GM06990 (cell line): ENCODE measurements at regions not wholly inside any gene's neighbourhood (a gene's known extent, or its start where the extent isn't known, plus 50 kb on each side); places are given as distances from the start of the nearest gene placed in this dataset.

Source experiments
- DNase-seq: peaks from one replicate; pipeline ENCODE4 v3.0.0-alpha.2; 2011; ENCODE audit not compliant: insufficient read length; ENCODE audit errors: extremely low read depth
- H3K27me3 ChIP-seq: replicated peaks from 2 replicates; pipeline ENCODE4 v1.6.0; 2011; ENCODE audit warnings: low read length; ENCODE audit not compliant: control insufficient read depth, insufficient read depth
- H3K36me3 ChIP-seq: 2 replicates; pipeline ENCODE4 v1.5.1; 2011; ENCODE audit warnings: low read length; ENCODE audit not compliant: control insufficient read depth, insufficient read depth
- H3K4me3 ChIP-seq: replicated peaks from 2 replicates; pipeline ENCODE4 v1.5.1; 2011; ENCODE audit warnings: low read depth, mild to moderate bottlenecking, control low read depth, low read length
- CTCF ChIP-seq: IDR thresholded peaks from 2 replicates; pipeline ENCODE4 v1.5.1; 2011; ENCODE audit warnings: low read length, control low read depth, mild to moderate bottlenecking, inconsistent platforms; ENCODE audit not compliant: insufficient read depth, poor library complexity, severe bottlenecking

- no peaks in the 10 kb centered on the region for H3K36me3 ChIP-seq
- no peak for TF ChIP-seq CTCF
- H3K27me3 ChIP-seq, result no peaks in the 10 kb centered on the region; the same call in none of the 2 replicates
- H3K4me3 ChIP-seq, result no peak overlapping the region
- DNase-seq, result no peak
These were observed 73.9 kb downstream of the TEX29 start for GRCh38 chr13:111394211-111394922.

GRCh38 chr13:111395511-111396393 lies 75.3 kb downstream of the TEX29 start:
- DNase-seq, result no peak
- TF ChIP-seq CTCF, result no peak
- Histone ChIP-seq H3K27me3 (no peaks in the 10 kb centered on the region; the same call in 1 of the 2 replicates), H3K4me3 (no peak overlapping the region), H3K36me3 (no peaks in the 10 kb centered on the region)

- no peak overlapping the region for H3K4me3 ChIP-seq
- DNase-seq, result no peak
- no peaks in the 10 kb centered on the region; the same call in 1 of the 2 replicates for H3K27me3 ChIP-seq
- no peak for TF ChIP-seq CTCF
- H3K36me3 ChIP-seq, result no peaks in the 10 kb centered on the region
These were observed 76.0 kb downstream of the TEX29 start for GRCh38 chr13:111396457-111396856.

GRCh38 chr13:111397202-111397880 lies 76.9 kb downstream of the TEX29 start:
- DNase-seq, result no peak
- no peak for TF ChIP-seq CTCF
- Histone ChIP-seq H3K27me3 (no peaks in the 10 kb centered on the region; the same call in 1 of the 2 replicates), H3K36me3 (no peaks in the 10 kb centered on the region), H3K4me3 (no peak overlapping the region)

- no peaks in the 10 kb centered on the region; the same call in 1 of the 2 replicates for H3K27me3 ChIP-seq
- DNase-seq, result no peak
- no peak overlapping the region for H3K4me3 ChIP-seq
- no peak for TF ChIP-seq CTCF
- no peaks in the 10 kb centered on the region for H3K36me3 ChIP-seq
These were observed 77.8 kb downstream of the TEX29 start for GRCh38 chr13:111398196-111398595.
